HG02763 (cell line): ENCODE measurements at regions not wholly inside any gene's neighbourhood (a gene's known extent, or its start where the extent isn't known, plus 50 kb on each side); places are given as distances from the start of the nearest gene placed in this dataset.
"Not testable (repeated sequence)": the region's sequence is repeated elsewhere in the genome, so short reads cannot be mapped to it uniquely, and the experiment has no call there.

Experiments
- ATAC-seq: cut with Tn5 transposase; IDR thresholded peaks from one replicate; pipeline ENCODE4 v1.9.1; 2021; ENCODE audit warnings: mild to moderate bottlenecking, moderate library complexity; ENCODE audit not compliant: unreplicated experiment

DNA sequence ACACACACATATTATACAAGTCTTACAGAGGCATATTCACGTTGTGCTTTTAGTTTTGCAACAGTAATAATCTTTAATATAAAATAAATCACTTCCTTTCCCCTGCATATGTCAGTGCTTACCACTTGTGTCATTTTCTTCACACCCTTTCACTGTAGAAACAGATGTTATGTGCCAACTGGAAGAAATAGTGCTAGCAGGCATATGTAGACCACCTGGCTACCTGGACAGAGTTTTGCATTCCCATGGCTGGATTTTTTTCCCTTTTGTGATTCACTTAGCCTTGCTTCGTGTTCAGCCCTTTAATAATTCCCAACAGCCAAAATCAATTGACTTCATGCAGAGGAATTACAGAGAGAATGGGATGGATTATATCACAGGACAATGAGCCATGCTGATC lies 399.1 kb upstream of the SPRY2 start:
- no peak for ATAC-seq

- no peak for ATAC-seq
These were observed 396.6 kb upstream of the SPRY2 start for GRCh38 chr13:80737513-80737912.

DNA sequence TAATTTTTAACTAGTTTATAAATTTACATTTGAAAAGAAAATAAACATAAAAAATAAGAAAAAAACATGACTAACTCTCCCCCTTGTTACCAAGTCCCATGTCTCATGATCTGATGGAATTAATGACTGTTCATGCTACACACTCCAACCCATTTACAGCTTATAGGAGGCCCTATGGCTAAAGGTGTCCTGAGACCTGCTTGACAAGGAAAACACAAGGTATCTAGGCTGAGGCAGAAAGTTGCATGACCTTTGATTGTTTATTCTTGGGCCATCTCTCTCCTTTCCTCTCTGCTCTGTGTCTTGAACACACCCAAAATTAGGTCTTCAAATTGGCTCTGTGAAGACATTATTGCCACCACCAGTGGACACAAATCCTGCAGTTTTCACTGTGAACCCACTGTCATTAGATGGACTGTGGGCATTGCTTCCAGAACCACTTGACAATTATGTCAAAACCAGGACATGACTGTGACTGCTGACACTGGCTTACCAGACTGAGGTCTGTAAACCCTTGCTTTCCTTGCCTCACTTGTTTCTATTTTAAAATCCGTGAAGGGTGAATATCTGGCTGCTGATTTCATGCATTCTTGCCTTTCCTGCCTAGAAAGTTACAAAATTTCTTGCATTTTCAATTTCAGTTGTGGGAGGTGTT lies 386.5 kb upstream of the SPRY2 start:
- ATAC-seq: no peak

- no peak for ATAC-seq
These were observed 385.9 kb upstream of the SPRY2 start for GRCh38 chr13:80726868-80727267.

- no peak for ATAC-seq
These were observed 380.8 kb upstream of the SPRY2 start for GRCh38 chr13:80721689-80722088.

DNA sequence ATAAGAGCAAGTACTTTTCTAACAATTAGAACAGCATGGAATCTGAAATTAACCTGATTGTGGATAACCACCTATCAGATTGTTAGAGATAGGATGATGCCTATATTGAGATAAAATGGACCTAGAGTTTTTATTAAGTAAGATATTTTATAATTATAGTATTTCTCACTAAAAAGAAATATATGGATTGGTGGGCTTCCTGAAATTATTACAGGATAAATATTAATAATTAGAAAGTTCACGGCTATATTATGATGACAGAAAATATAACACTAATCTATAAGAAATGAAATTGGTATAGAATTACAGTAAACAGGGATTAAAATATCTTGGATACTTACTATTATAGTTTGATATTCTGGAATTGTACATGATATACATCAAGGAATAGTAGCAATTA lies 378.0 kb upstream of the SPRY2 start:
- no peak for ATAC-seq

DNA sequence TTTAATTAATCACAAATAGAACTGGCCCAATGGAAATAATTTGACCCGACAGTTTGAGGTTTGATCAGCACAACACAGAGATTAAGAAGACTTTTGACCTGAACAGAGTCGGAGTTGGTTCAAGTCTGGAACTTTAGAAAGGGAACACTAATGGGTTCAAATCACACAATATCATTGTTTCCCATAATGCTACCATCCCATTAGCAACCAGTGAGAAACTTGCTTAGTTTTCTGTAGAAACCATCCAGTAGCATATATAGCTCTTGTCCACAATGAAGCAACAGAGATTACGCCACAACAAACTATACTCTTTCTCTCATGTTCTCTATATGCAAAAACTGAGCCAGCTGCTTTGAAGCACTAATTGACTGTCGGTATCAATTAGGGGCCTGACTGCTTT lies 376.9 kb upstream of the SPRY2 start:
- no peak for ATAC-seq

- ATAC-seq: no peak
These were observed 375.7 kb upstream of the SPRY2 start for GRCh38 chr13:80716610-80717081.

GRCh38 chr13:80712026-80712425 lies 371.1 kb upstream of the SPRY2 start:
- ATAC-seq: no peak

GRCh38 chr13:80708791-80709190 lies 367.9 kb upstream of the SPRY2 start:
- no peak for ATAC-seq

- ATAC-seq: no peak
These were observed 366.4 kb upstream of the SPRY2 start for GRCh38 chr13:80707000-80707983.

GRCh38 chr13:80706164-80706471 lies 365.2 kb upstream of the SPRY2 start:
- no peak for ATAC-seq

- no peak for ATAC-seq
These were observed 364.6 kb upstream of the SPRY2 start for GRCh38 chr13:80705371-80706163.

GRCh38 chr13:80704369-80704768 lies 363.4 kb upstream of the SPRY2 start:
- ATAC-seq: no peak

DNA sequence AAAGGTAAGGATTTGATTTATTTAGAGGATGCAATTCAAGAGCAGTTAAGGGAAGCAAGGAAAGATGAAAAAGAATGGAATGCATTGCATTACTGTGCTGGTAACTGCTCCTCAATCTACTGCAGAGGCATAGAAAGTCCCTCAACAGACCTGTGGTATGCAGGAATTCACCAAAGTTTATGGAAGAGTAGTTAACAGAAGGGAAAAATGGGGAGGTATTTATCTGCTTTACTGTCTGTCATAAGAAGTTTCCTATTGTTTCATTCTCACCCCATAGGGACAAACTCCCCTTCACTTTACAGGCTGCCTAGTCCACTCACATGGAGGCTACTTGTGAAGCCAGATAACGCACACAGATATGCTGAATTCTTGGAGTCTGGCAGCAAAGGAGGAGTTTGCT lies 354.9 kb upstream of the SPRY2 start:
- ATAC-seq: no peak

GRCh38 chr13:80691814-80692213 lies 350.9 kb upstream of the SPRY2 start:
- ATAC-seq: not testable (repeated sequence)

DNA sequence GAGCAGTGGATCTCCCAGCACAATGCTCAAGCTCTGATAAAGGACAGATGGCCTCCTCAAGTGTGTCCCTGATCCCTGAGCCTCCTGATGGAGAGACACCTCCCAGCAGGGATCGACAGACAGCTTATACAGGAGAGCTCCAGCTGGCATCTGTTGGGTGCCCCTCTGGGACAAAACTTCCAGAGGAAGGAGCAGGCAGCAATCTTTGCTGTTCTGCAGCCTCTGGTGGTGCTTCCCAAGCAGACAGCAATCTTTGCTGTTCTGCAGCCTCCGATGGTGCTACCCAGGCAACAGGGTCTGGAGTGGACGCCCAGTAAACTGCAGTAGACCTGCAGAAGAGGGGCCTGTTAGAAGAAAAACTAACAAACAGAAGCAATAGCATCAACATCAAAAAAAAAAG lies 349.3 kb upstream of the SPRY2 start:
- no peak for ATAC-seq

DNA sequence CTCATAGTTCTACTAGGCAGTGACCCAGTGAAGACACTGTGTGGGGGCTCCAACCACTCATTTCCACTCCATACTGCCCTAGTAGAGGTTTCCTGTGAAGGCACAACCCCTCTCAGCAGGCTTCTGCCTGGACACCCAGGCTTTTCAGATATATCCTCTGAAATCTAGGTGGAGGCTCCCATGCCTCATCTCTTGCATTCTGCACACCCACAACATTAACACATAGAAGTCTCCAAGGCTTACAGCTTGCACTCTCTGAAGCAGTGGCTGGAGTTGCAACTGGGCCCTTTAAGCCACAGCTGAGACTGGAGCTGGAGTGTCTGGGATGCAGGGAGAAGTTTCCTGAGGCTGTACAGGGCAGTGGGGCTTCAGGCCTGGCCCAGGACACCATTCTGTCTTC lies 347.7 kb upstream of the SPRY2 start:
- ATAC-seq: no peak

GRCh38 chr13:80685942-80686341 lies 345.0 kb upstream of the SPRY2 start:
- ATAC-seq: no peak

- no peak for ATAC-seq
These were observed 343.5 kb upstream of the SPRY2 start for GRCh38 chr13:80684217-80684991.
